Esophagus squamous epithelium (tissue), 4 donors: ENCODE measurements at regions not wholly inside any gene's neighbourhood (a gene's known extent, or its start where the extent isn't known, plus 50 kb on each side); places are given as distances from the start of the nearest gene placed in this dataset.

Source experiments
- POLR2A ChIP-seq, 4 donors: fragments of 450-650 bp; IDR thresholded peaks; one replicate each; pipeline ENCODE4 v1.6.1; 2017; ENCODE audit warnings: antibody characterized with exemption in 4 of 4, mild to moderate bottlenecking in 4 of 4, moderate library complexity in 3 of 4
- TF ChIP-seq, protein P1 (sequence below), 6 experiments: fragments of 450-650 bp in 4 of 6; fragments of 200-600 bp in 2 of 6; sonication (generic) in 2 of 6; IDR thresholded peaks; one replicate each; pipeline ENCODE4 v1.5.1; 2016 to 2019; ENCODE audit warnings: antibody characterized with exemption in 6 of 6, mild to moderate bottlenecking in 4 of 6, moderate library complexity in 4 of 6

DNA sequence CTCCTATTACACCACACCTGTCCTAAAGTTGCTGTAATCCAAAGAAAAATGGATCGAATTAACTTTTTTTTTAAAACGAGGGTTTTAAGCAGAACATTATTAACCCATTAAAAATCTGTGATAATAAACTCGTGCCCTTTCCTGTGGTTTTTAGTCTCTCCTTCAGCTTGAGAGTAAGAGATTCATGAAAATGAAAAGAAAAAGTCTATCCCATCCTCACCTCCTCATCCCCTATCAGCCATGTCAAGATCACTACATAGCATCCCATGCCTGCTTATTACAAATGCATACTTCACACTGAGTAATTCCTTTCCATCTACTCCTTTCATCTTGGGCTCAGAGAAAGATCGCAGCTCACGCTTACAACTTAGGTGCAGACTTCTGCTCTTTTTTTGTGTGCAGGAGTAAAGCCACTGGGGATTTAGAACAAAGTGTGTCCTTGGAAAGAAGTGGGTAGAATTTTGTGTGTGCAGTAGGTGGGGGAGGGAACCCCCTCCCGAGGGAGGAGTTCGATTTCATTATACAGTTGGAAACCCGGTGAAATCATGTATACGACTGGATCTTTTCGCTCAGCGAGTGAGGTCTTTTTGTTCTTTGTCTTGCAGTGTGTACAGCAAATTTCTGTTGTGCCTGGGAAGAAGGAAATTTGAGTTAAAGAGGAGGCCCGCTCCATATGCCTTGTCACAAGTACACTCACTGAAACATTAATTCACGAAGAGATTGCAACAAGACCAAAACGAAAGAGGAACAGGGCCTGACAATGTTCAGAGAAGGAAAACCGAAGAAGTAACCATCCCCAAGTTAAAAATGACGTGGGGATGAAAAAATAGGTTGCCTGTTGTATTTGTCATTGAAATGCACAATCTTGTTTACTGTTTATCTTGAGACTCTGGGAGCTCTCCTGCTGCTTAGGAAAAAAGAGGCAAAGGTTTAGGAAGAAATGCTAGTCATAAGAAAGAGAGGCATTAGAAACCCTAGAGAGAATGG, 146.5 kb upstream of the ZNF217 start:
- TF ChIP-seq, protein P1, sequence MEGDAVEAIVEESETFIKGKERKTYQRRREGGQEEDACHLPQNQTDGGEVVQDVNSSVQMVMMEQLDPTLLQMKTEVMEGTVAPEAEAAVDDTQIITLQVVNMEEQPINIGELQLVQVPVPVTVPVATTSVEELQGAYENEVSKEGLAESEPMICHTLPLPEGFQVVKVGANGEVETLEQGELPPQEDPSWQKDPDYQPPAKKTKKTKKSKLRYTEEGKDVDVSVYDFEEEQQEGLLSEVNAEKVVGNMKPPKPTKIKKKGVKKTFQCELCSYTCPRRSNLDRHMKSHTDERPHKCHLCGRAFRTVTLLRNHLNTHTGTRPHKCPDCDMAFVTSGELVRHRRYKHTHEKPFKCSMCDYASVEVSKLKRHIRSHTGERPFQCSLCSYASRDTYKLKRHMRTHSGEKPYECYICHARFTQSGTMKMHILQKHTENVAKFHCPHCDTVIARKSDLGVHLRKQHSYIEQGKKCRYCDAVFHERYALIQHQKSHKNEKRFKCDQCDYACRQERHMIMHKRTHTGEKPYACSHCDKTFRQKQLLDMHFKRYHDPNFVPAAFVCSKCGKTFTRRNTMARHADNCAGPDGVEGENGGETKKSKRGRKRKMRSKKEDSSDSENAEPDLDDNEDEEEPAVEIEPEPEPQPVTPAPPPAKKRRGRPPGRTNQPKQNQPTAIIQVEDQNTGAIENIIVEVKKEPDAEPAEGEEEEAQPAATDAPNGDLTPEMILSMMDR (IDR thresholded peaks at IDR 0.05), result no peak
- TF ChIP-seq POLR2A (IDR thresholded peaks at IDR 0.05), result peak in 1 of 4 donors; percentile 29
